ENCODE measurements at regions not wholly inside any gene's neighbourhood (a gene's known extent, or its start where the extent isn't known, plus 50 kb on each side); places are given as distances from the start of the nearest gene placed in this dataset.
"Not testable (repeated sequence)": the region's sequence is repeated elsewhere in the genome, so short reads cannot be mapped to it uniquely, and the experiment has no call there.

DNA sequence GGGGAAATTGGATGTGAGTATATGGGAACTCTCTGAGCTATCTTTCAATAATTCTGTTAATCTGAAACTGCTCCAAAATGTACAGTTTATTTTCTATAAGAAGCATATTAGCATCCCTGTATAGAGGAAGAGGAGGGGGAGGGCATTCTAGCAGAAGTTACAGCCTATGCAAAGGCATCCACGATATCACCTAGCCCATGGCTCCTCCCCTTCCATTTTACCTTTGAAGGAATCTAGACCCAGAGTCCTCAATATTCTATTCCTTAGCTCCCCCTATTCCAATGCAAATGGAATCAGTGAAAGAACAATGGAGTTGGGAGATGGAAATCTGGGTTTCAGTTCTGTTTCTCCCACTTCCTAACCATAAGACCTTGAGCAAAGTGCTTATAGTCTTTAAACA lies 132.9 kb upstream of the IFNE start:
- Histone ChIP-seq H3K27me3 (replicated peaks in 2 of 5; ENCODE audit: control insufficient read depth in 4 of 5, insufficient read depth in 5 of 5, low read length in 4 of 5) (peaks cover 0 to 2% (median 0%) of the 10 kb centered on the region in 5 experiments), H3K4me1 (ENCODE audit: control extremely low read depth in 1 of 4, control insufficient read depth in 4 of 4, insufficient read depth in 4 of 4, low read length in 3 of 4) (no peaks in the 10 kb centered on the region), H3K4me3 (ENCODE audit: control insufficient read depth in 1 of 7, extremely low read depth in 1 of 7, insufficient read depth in 4 of 7, low read depth in 2 of 7, low read length in 6 of 7) (no peak overlapping the region), H3K9me3 (ENCODE audit: control extremely low read depth in 1 of 5, control insufficient read depth in 4 of 5, insufficient read depth in 2 of 5, low read depth in 1 of 5, low read length in 4 of 5) (no peaks in the 10 kb centered on the region), H3K36me3 (ENCODE audit: control insufficient read depth in 4 of 4, insufficient read depth in 4 of 4, low read length in 3 of 4) (no peaks in the 10 kb centered on the region), H3K27ac (ENCODE audit: insufficient read depth in 1 of 2, low read depth in 1 of 2, low read length in 2 of 2, poor library complexity in 1 of 2, severe bottlenecking in 2 of 2) (no peak overlapping the region)
- CTCF ChIA-PET = no interaction called here
- no peak for DNase-seq
- no CpG with 5 or more reads among the region's 1 CpG for WGBS (ENCODE audit: insufficient coverage)
- POLR2A ChIA-PET = no interaction called here

DNA sequence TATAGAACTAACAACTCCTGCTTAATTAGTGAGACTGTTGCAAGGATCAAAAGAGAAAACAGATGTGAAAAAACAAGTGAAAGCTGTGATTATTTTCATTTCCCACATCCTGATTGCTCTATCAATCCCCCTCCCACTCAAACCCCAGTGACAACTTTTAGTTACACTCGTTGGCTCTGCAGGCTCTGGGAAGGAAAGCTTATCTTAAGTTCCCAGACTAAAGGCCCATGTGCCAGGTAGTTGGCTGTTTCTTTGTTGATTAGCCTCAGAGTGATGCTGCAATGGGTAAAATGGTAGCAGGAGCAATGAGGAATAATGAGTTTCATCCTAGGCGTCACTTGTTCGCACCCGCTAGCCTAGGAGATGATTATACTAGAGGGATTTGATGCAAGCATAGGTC lies 133.3 kb upstream of the IFNE start:
- Histone ChIP-seq H3K9me3 (ENCODE audit: control extremely low read depth in 1 of 5, control insufficient read depth in 4 of 5, insufficient read depth in 2 of 5, low read depth in 1 of 5, low read length in 4 of 5) (no peaks in the 10 kb centered on the region), H3K4me3 (ENCODE audit: control insufficient read depth in 1 of 7, extremely low read depth in 1 of 7, insufficient read depth in 4 of 7, low read depth in 2 of 7, low read length in 6 of 7) (no peak overlapping the region), H3K4me1 (ENCODE audit: control extremely low read depth in 1 of 4, control insufficient read depth in 4 of 4, insufficient read depth in 4 of 4, low read length in 3 of 4) (no peaks in the 10 kb centered on the region), H3K27me3 (replicated peaks in 2 of 5; ENCODE audit: control insufficient read depth in 4 of 5, insufficient read depth in 5 of 5, low read length in 4 of 5) (peaks cover 0 to 2% (median 0%) of the 10 kb centered on the region in 5 experiments), H3K36me3 (ENCODE audit: control insufficient read depth in 4 of 4, insufficient read depth in 4 of 4, low read length in 3 of 4) (no peaks in the 10 kb centered on the region), H3K27ac (ENCODE audit: insufficient read depth in 1 of 2, low read depth in 1 of 2, low read length in 2 of 2, poor library complexity in 1 of 2, severe bottlenecking in 2 of 2) (no peak overlapping the region)
- DNase-seq = no peak
- CTCF ChIA-PET = no interaction called here
- WGBS (ENCODE audit: insufficient coverage) = 87% methylated on average over 3 of the region's 4 CpGs
- POLR2A ChIA-PET = no interaction called here

- WGBS (ENCODE audit: insufficient coverage) = 81% methylated on average over 2 of the region's 6 CpGs
- Histone ChIP-seq H3K36me3 (ENCODE audit: control insufficient read depth in 4 of 4, insufficient read depth in 4 of 4, low read length in 3 of 4) (no peaks in the 10 kb centered on the region), H3K4me3 (ENCODE audit: control insufficient read depth in 1 of 7, extremely low read depth in 1 of 7, insufficient read depth in 4 of 7, low read depth in 2 of 7, low read length in 6 of 7) (no peak overlapping the region), H3K4me1 (ENCODE audit: control extremely low read depth in 1 of 4, control insufficient read depth in 4 of 4, insufficient read depth in 4 of 4, low read length in 3 of 4) (no peaks in the 10 kb centered on the region), H3K9me3 (ENCODE audit: control extremely low read depth in 1 of 5, control insufficient read depth in 4 of 5, insufficient read depth in 2 of 5, low read depth in 1 of 5, low read length in 4 of 5) (no peaks in the 10 kb centered on the region), H3K27me3 (replicated peaks in 2 of 5; ENCODE audit: control insufficient read depth in 4 of 5, insufficient read depth in 5 of 5, low read length in 4 of 5) (peaks cover 0 to 2% (median 0%) of the 10 kb centered on the region in 5 experiments), H3K27ac (ENCODE audit: insufficient read depth in 1 of 2, low read depth in 1 of 2, low read length in 2 of 2, poor library complexity in 1 of 2, severe bottlenecking in 2 of 2) (no peak overlapping the region)
- ChIA-PET POLR2A (no interaction called here), CTCF (no interaction called here)
- DNase-seq = no peak
These were observed 134.1 kb upstream of the IFNE start for GRCh38 chr9:21616082-21616778.

DNA sequence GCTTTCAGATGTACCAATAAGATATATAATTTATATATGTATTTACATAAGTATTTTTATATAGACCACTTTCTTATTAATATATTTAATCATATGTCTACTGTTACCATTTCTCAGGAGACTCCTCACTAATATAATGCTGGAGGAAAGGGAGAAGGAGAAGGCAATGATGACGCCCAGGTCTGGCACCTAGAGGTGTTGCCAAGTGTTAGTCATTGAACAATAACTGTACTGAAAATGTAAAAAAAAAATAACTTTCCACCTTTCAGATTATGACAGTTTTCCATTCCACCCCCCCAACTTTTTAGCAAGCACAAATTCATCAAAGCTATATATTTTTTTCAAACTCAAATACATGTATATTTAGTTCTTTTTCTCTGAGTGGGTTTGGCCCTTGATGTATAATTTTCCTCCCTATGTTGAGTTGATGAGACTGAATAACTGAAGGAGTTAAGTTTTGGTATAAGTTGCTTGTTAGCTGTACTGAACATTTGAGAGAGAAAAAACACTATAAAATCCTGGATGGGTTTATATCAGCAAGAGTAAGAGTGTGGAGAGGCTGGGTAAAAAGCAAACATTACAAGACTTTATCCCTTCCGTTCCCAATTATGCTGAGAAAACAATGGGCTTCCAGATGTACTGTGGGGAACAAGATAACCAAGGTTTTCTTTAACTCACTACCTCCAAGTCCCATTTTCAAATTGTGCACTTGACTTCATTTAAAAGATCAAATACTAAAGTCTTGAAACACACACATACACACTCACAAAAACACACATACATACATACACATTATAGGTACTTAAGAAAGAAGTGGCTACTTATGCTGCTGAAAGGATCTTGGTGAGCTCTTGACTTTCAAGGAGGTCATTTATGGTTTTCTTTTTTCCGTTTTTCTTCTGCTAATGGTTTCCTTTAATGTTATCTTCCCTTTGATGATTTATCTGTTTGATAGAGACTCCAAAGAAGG lies 142.8 kb upstream of the IFNE start:
- H3K36me3 ChIP-seq (ENCODE audit: control insufficient read depth in 4 of 4, insufficient read depth in 4 of 4, low read length in 3 of 4) = no peaks in the 10 kb centered on the region
- H3K4me3 ChIP-seq (ENCODE audit: control insufficient read depth in 1 of 7, extremely low read depth in 1 of 7, insufficient read depth in 4 of 7, low read depth in 2 of 7, low read length in 6 of 7) = no peak overlapping the region
- no peaks in the 10 kb centered on the region for H3K27me3 ChIP-seq (replicated peaks in 2 of 5; ENCODE audit: control insufficient read depth in 4 of 5, insufficient read depth in 5 of 5, low read length in 4 of 5)
- no CpG with 5 or more reads among the region's 3 CpGs for WGBS (ENCODE audit: insufficient coverage)
- H3K9me3 ChIP-seq (ENCODE audit: control extremely low read depth in 1 of 5, control insufficient read depth in 4 of 5, insufficient read depth in 2 of 5, low read depth in 1 of 5, low read length in 4 of 5) = peaks cover 0 to 5% (median 0%) of the 10 kb centered on the region in 5 experiments
- ChIA-PET POLR2A (no interaction called here), CTCF (no interaction called here)
- H3K27ac ChIP-seq (ENCODE audit: insufficient read depth in 1 of 2, low read depth in 1 of 2, low read length in 2 of 2, poor library complexity in 1 of 2, severe bottlenecking in 2 of 2) = no peak overlapping the region
- H3K4me1 ChIP-seq (ENCODE audit: control extremely low read depth in 1 of 4, control insufficient read depth in 4 of 4, insufficient read depth in 4 of 4, low read length in 3 of 4) = no peaks in the 10 kb centered on the region
- no peak for DNase-seq

DNA sequence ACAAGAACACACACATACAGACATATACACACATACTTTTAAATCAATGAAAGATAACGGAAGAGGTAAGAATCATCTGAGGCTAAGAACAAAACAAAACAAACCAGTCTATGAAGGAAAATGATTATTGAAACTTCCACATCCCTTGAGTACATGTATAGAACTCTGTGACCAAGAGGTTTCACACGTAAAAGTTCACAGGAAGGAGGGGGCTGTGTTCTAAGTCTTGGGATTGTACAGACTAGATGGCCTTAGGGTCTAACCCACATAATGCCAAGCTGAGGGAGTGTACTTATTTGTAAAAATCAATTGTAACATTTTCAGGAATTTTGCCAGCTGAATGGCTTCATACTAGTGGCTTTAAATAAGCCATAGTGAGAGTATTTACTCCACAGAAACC lies 144.4 kb upstream of the IFNE start:
- H3K9me3 ChIP-seq (ENCODE audit: control extremely low read depth in 1 of 5, control insufficient read depth in 4 of 5, insufficient read depth in 2 of 5, low read depth in 1 of 5, low read length in 4 of 5) = peaks cover 0 to 5% (median 0%) of the 10 kb centered on the region in 5 experiments
- POLR2A ChIA-PET = no interaction called here
- H3K4me3 ChIP-seq (ENCODE audit: control insufficient read depth in 1 of 7, extremely low read depth in 1 of 7, insufficient read depth in 4 of 7, low read depth in 2 of 7, low read length in 6 of 7) = no peak overlapping the region
- H3K4me1 ChIP-seq (ENCODE audit: control extremely low read depth in 1 of 4, control insufficient read depth in 4 of 4, insufficient read depth in 4 of 4, low read length in 3 of 4) = no peaks in the 10 kb centered on the region
- no peaks in the 10 kb centered on the region for H3K27me3 ChIP-seq (replicated peaks in 2 of 5; ENCODE audit: control insufficient read depth in 4 of 5, insufficient read depth in 5 of 5, low read length in 4 of 5)
- no peak for DNase-seq
- WGBS (ENCODE audit: insufficient coverage) = 100% methylated on average over 1 of the region's 2 CpGs
- no peak overlapping the region for H3K27ac ChIP-seq (ENCODE audit: insufficient read depth in 1 of 2, low read depth in 1 of 2, low read length in 2 of 2, poor library complexity in 1 of 2, severe bottlenecking in 2 of 2)
- H3K36me3 ChIP-seq (ENCODE audit: control insufficient read depth in 4 of 4, insufficient read depth in 4 of 4, low read length in 3 of 4) = no peaks in the 10 kb centered on the region
- CTCF ChIA-PET = no interaction called here

DNA sequence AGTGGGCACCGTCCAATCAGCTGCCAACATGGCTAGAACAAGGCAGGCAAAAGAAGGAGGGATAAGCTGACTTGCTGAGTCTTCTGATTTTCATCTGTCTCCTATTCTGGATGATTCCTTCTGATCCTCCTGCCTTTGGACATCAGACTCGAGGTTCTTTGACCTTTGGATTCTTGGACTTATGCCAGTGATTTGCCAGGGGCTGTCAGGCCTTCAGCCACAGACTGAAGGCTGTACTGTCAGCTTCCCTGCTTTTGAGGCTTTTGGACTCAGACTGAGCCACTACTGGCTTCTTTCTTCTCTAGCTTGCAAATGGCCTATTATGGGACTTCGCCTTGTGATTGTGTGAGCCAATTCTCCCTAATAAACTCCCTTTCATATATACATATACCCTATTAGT lies 146.8 kb upstream of the IFNE start:
- H3K4me3 ChIP-seq (ENCODE audit: control insufficient read depth in 1 of 7, extremely low read depth in 1 of 7, insufficient read depth in 4 of 7, low read depth in 2 of 7, low read length in 6 of 7); POLR2A ChIA-PET; H3K4me1 ChIP-seq (ENCODE audit: control extremely low read depth in 1 of 4, control insufficient read depth in 4 of 4, insufficient read depth in 4 of 4, low read length in 3 of 4); H3K36me3 ChIP-seq (ENCODE audit: control insufficient read depth in 4 of 4, insufficient read depth in 4 of 4, low read length in 3 of 4); DNase-seq; H3K27me3 ChIP-seq (replicated peaks in 2 of 5; ENCODE audit: control insufficient read depth in 4 of 5, insufficient read depth in 5 of 5, low read length in 4 of 5); H3K9me3 ChIP-seq (ENCODE audit: control extremely low read depth in 1 of 5, control insufficient read depth in 4 of 5, insufficient read depth in 2 of 5, low read depth in 1 of 5, low read length in 4 of 5); CTCF ChIA-PET; H3K27ac ChIP-seq (ENCODE audit: insufficient read depth in 1 of 2, low read depth in 1 of 2, low read length in 2 of 2, poor library complexity in 1 of 2, severe bottlenecking in 2 of 2): not testable (repeated sequence)
- 83% methylated on average over 2 of the region's 3 CpGs for WGBS (ENCODE audit: insufficient coverage)

DNA sequence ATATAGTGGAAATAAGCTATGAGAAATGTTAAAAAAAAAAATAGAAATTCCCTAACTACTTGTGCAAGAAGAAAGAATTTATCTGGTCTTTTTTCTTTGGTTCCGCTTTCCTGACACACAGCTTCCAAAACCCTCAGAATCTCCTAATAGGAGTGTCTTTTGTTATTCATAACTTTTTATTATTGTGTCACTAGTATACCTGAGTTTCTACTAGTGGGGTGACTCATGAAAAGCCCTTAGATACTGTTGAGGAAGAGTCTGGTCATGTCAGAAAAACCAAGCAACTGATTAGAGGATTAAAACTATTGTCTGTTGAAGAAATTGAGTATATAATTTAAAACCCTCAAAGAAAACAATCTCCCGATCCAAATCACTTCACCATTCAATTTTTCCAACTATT lies 152.8 kb upstream of the IFNE start:
- ChIA-PET CTCF (no interaction called here), POLR2A (no interaction called here)
- H3K36me3 ChIP-seq (ENCODE audit: control insufficient read depth in 4 of 4, insufficient read depth in 4 of 4, low read length in 3 of 4) = no peaks in the 10 kb centered on the region
- H3K4me1 ChIP-seq (ENCODE audit: control extremely low read depth in 1 of 4, control insufficient read depth in 4 of 4, insufficient read depth in 4 of 4, low read length in 3 of 4) = no peaks in the 10 kb centered on the region
- no peak for DNase-seq
- WGBS (ENCODE audit: insufficient coverage) = no CpG with 5 or more reads among the region's 2 CpGs
- H3K27me3 ChIP-seq (replicated peaks in 2 of 5; ENCODE audit: control insufficient read depth in 4 of 5, insufficient read depth in 5 of 5, low read length in 4 of 5) = peaks cover 0 to 2% (median 0%) of the 10 kb centered on the region in 5 experiments
- peaks cover 0 to 2% (median 0%) of the 10 kb centered on the region in 5 experiments for H3K9me3 ChIP-seq (ENCODE audit: control extremely low read depth in 1 of 5, control insufficient read depth in 4 of 5, insufficient read depth in 2 of 5, low read depth in 1 of 5, low read length in 4 of 5)
- no peak overlapping the region for H3K4me3 ChIP-seq (ENCODE audit: control insufficient read depth in 1 of 7, extremely low read depth in 1 of 7, insufficient read depth in 4 of 7, low read depth in 2 of 7, low read length in 6 of 7)
- no peak overlapping the region for H3K27ac ChIP-seq (ENCODE audit: insufficient read depth in 1 of 2, low read depth in 1 of 2, low read length in 2 of 2, poor library complexity in 1 of 2, severe bottlenecking in 2 of 2)

Measured in common myeloid progenitor, CD34-positive (primary cell).